NCI-H526 treated with DMSO at 0.1 percent for 48 hours (cell line): ENCODE measurements at regions not wholly inside any gene's neighbourhood (a gene's known extent, or its start where the extent isn't known, plus 50 kb on each side); places are given as distances from the start of the nearest gene placed in this dataset.

ENCODE experiments used
- DNase-seq: peaks from one replicate; lab custom pipeline; 2025; lab: John Stamatoyannopoulos, UW

GRCh38 chr17:79539944-79540705 lies 70.7 kb downstream of the RBFOX3 start:
- DNase-seq: no peak

GRCh38 chr17:79538291-79538690 lies 72.6 kb downstream of the RBFOX3 start:
- no peak for DNase-seq

- DNase-seq: no peak
These were observed 73.2 kb downstream of the RBFOX3 start for GRCh38 chr17:79537686-79538085.

GRCh38 chr17:79537061-79537460 lies 73.8 kb downstream of the RBFOX3 start:
- DNase-seq: no peak

GRCh38 chr17:79536212-79536840 lies 74.5 kb downstream of the RBFOX3 start:
- no peak for DNase-seq

- no peak for DNase-seq
These were observed 75.2 kb downstream of the RBFOX3 start for GRCh38 chr17:79535728-79536025.

- DNase-seq: no peak
These were observed 75.8 kb downstream of the RBFOX3 start for GRCh38 chr17:79534851-79535727.

GRCh38 chr17:79534111-79534510 lies 76.7 kb downstream of the RBFOX3 start:
- DNase-seq: no peak

GRCh38 chr17:79533116-79533515 lies 77.7 kb downstream of the RBFOX3 start:
- DNase-seq: no peak

- no peak for DNase-seq
These were observed 78.6 kb downstream of the RBFOX3 start for GRCh38 chr17:79532107-79532790.

GRCh38 chr17:79531191-79532095 lies 79.4 kb downstream of the RBFOX3 start:
- DNase-seq: no peak

GRCh38 chr17:79530361-79531105 lies 80.3 kb downstream of the RBFOX3 start:
- DNase-seq: no peak

- no peak for DNase-seq
These were observed 81.2 kb downstream of the RBFOX3 start for GRCh38 chr17:79529661-79530081.

GRCh38 chr17:79528592-79529125 lies 82.2 kb downstream of the RBFOX3 start:
- no peak for DNase-seq

- no peak for DNase-seq
These were observed 83.5 kb downstream of the RBFOX3 start for GRCh38 chr17:79527306-79527705.

GRCh38 chr17:79525793-79526677 lies 84.8 kb downstream of the RBFOX3 start:
- DNase-seq: no peak

GRCh38 chr17:79524213-79525187 lies 86.4 kb downstream of the RBFOX3 start:
- DNase-seq: no peak

- DNase-seq: no peak
These were observed 88.4 kb downstream of the RBFOX3 start for GRCh38 chr17:79522414-79522813.
